Testis (tissue), 2 donors: ENCODE measurements at regions not wholly inside any gene's neighbourhood (a gene's known extent, or its start where the extent isn't known, plus 50 kb on each side); places are given as distances from the start of the nearest gene placed in this dataset.

Source experiments
- CTCF ChIP-seq, 3 experiments: fragments of 450-650 bp in 2 of 3; fragments of 200-600 bp in 1 of 3; sonication (generic) in 1 of 3; IDR thresholded peaks; one replicate each; pipeline ENCODE4 v1.5.1; 2016 to 2019; ENCODE audit warnings: antibody characterized with exemption in 3 of 3, mild to moderate bottlenecking in 2 of 3, moderate library complexity in 1 of 3
- POLR2A ChIP-seq: fragments of 450-650 bp; IDR thresholded peaks from one replicate; pipeline ENCODE4 v1.6.1; 2017; ENCODE audit warnings: antibody characterized with exemption, mild to moderate bottlenecking, moderate library complexity

- TF ChIP-seq POLR2A (no peak), CTCF (IDR thresholded peaks at IDR 0.05) (no peak)
Measured at GRCh38 chr1:201706109-201706508, 122.8 kb upstream of the IPO9 start.
